ENCODE measurements at regions not wholly inside any gene's neighbourhood (a gene's known extent, or its start where the extent isn't known, plus 50 kb on each side); places are given as distances from the start of the nearest gene placed in this dataset.

GRCh38 chr10:123325663-123326190 is 171.5 kb downstream of the BUB3 start:
- TF ChIP-seq EZH2phosphoT487 (IDR thresholded peaks at IDR 0.05; ENCODE audit: insufficient read depth, low read depth) (no peak), EZH2 (IDR thresholded peaks at IDR 0.05; ENCODE audit: insufficient read depth, poor library complexity, severe bottlenecking) (no peak)
- in situ Hi-C loops (cut with MboI), result no loop called here
- H3K4me3 ChIP-seq, result no peak overlapping the region
- DNase-seq, result no peak
- H3K9me3 ChIP-seq (ENCODE audit: low read depth), result no peaks in the 10 kb centered on the region
- no peak overlapping the region for H3K27ac ChIP-seq
- H3K4me2 ChIP-seq (ENCODE audit: unreplicated experiment), result no peak overlapping the region
- WGBS, 2 experiments (ENCODE audit: low coverage in 1 of 2, low lambda C conversion rate in 2 of 2, missing lambda C conversion rate in 2 of 2), result 23 to 32% methylated on average over 2 of the region's 2 CpGs
- H3K27me3 ChIP-seq (replicated peaks; ENCODE audit: insufficient read depth), result no peaks in the 10 kb centered on the region
- H3K9ac ChIP-seq, result no peak overlapping the region
- no peaks in the 10 kb centered on the region for H4K20me1 ChIP-seq (ENCODE audit: insufficient read depth)
- H3K79me2 ChIP-seq (ENCODE audit: insufficient read depth), result no peaks in the 10 kb centered on the region
- no peaks in the 10 kb centered on the region for H3K4me1 ChIP-seq (ENCODE audit: insufficient read depth)
- no peaks in the 10 kb centered on the region for H3K36me3 ChIP-seq (ENCODE audit: low read depth)
- H2AFZ ChIP-seq, result no peak overlapping the region
- no peaks in the 10 kb centered on the region for H3K9me2 ChIP-seq (ENCODE audit: insufficient read depth)
- H3F3A ChIP-seq (ENCODE audit: insufficient read depth), result no peaks in the 10 kb centered on the region

- H3K4me2 ChIP-seq (ENCODE audit: unreplicated experiment), result no peak overlapping the region
- no peak overlapping the region for H3K27ac ChIP-seq
- TF ChIP-seq EZH2 (IDR thresholded peaks at IDR 0.05; ENCODE audit: insufficient read depth, poor library complexity, severe bottlenecking), result no peak
- TF ChIP-seq EZH2phosphoT487 (IDR thresholded peaks at IDR 0.05; ENCODE audit: insufficient read depth, low read depth), result no peak
- WGBS, 2 experiments (ENCODE audit: low coverage in 1 of 2, low lambda C conversion rate in 2 of 2, missing lambda C conversion rate in 2 of 2), result 38 to 44% methylated on average over 1 of the region's 1 CpG
- in situ Hi-C loops (cut with MboI), result no loop called here
- H3K36me3 ChIP-seq (ENCODE audit: low read depth), result no peaks in the 10 kb centered on the region
- H3K27me3 ChIP-seq (replicated peaks; ENCODE audit: insufficient read depth), result no peaks in the 10 kb centered on the region
- H3F3A ChIP-seq (ENCODE audit: insufficient read depth), result no peaks in the 10 kb centered on the region; the same call in 1 of the 2 replicates
- H3K4me1 ChIP-seq (ENCODE audit: insufficient read depth), result no peaks in the 10 kb centered on the region
- no peak overlapping the region for H3K4me3 ChIP-seq
- DNase-seq, result no peak
- no peaks in the 10 kb centered on the region for H3K9me3 ChIP-seq (ENCODE audit: low read depth)
- no peaks in the 10 kb centered on the region for H3K9me2 ChIP-seq (ENCODE audit: insufficient read depth)
- no peak overlapping the region for H2AFZ ChIP-seq
- H4K20me1 ChIP-seq (ENCODE audit: insufficient read depth), result no peaks in the 10 kb centered on the region
- no peaks in the 10 kb centered on the region for H3K79me2 ChIP-seq (ENCODE audit: insufficient read depth)
- H3K9ac ChIP-seq, result no peak overlapping the region
Observed at GRCh38 chr10:123326674-123327073, 172.5 kb downstream of the BUB3 start.

GRCh38 chr10:123327450-123327849 is 173.2 kb downstream of the BUB3 start:
- Histone ChIP-seq H3K79me2 (ENCODE audit: insufficient read depth) (no peaks in the 10 kb centered on the region), H2AFZ (no peak overlapping the region), H3K27me3 (replicated peaks; ENCODE audit: insufficient read depth) (no peaks in the 10 kb centered on the region), H3K27ac (no peak overlapping the region), H3K9ac (no peak overlapping the region), H3K4me2 (ENCODE audit: unreplicated experiment) (no peak overlapping the region), H4K20me1 (ENCODE audit: insufficient read depth) (no peaks in the 10 kb centered on the region), H3K9me3 (ENCODE audit: low read depth) (no peaks in the 10 kb centered on the region), H3K4me1 (ENCODE audit: insufficient read depth) (no peaks in the 10 kb centered on the region), H3K36me3 (ENCODE audit: low read depth) (no peaks in the 10 kb centered on the region), H3K9me2 (ENCODE audit: insufficient read depth) (no peaks in the 10 kb centered on the region), H3F3A (ENCODE audit: insufficient read depth) (no peaks in the 10 kb centered on the region; the same call in 1 of the 2 replicates), H3K4me3 (no peak overlapping the region)
- no peak for TF ChIP-seq EZH2phosphoT487 (IDR thresholded peaks at IDR 0.05; ENCODE audit: insufficient read depth, low read depth)
- in situ Hi-C loops (cut with MboI), result no loop called here
- DNase-seq, result no peak
- 19 to 43% methylated on average over 1 of the region's 1 CpG for WGBS, 2 experiments (ENCODE audit: low coverage in 1 of 2, low lambda C conversion rate in 2 of 2, missing lambda C conversion rate in 2 of 2)

- in situ Hi-C loops (cut with MboI), result no loop called here
- H3K27ac ChIP-seq, result no peak overlapping the region
- no peaks in the 10 kb centered on the region for H3K27me3 ChIP-seq (replicated peaks; ENCODE audit: insufficient read depth)
- DNase-seq, result no peak
- no peaks in the 10 kb centered on the region; the same call in 1 of the 2 replicates for H3F3A ChIP-seq (ENCODE audit: insufficient read depth)
- no peak overlapping the region for H3K9ac ChIP-seq
- no peaks in the 10 kb centered on the region for H3K9me3 ChIP-seq (ENCODE audit: low read depth)
- no peak overlapping the region for H2AFZ ChIP-seq
- H4K20me1 ChIP-seq (ENCODE audit: insufficient read depth), result no peaks in the 10 kb centered on the region
- H3K4me1 ChIP-seq (ENCODE audit: insufficient read depth), result no peaks in the 10 kb centered on the region
- TF ChIP-seq EZH2 (IDR thresholded peaks at IDR 0.05; ENCODE audit: insufficient read depth, poor library complexity, severe bottlenecking) (no peak), EZH2phosphoT487 (IDR thresholded peaks at IDR 0.05; ENCODE audit: insufficient read depth, low read depth) (no peak)
- no peaks in the 10 kb centered on the region for H3K9me2 ChIP-seq (ENCODE audit: insufficient read depth)
- no peaks in the 10 kb centered on the region for H3K36me3 ChIP-seq (ENCODE audit: low read depth)
- H3K79me2 ChIP-seq (ENCODE audit: insufficient read depth), result no peaks in the 10 kb centered on the region
- H3K4me2 ChIP-seq (ENCODE audit: unreplicated experiment), result no peak overlapping the region
- no peak overlapping the region for H3K4me3 ChIP-seq
- 3% methylated on average over 2 of the region's 2 CpGs for WGBS, 2 experiments (ENCODE audit: low coverage in 1 of 2, low lambda C conversion rate in 2 of 2, missing lambda C conversion rate in 2 of 2)
Observed at GRCh38 chr10:123327896-123328295, 173.7 kb downstream of the BUB3 start.

- in situ Hi-C loops (cut with MboI), result no loop called here
- peak; percentile 57 for DNase-seq
- H3K4me1 ChIP-seq (ENCODE audit: insufficient read depth), result no peaks in the 10 kb centered on the region
- 50 to 59% methylated on average over 4 of the region's 4 CpGs for WGBS, 2 experiments (ENCODE audit: low coverage in 1 of 2, low lambda C conversion rate in 2 of 2, missing lambda C conversion rate in 2 of 2)
- no peaks in the 10 kb centered on the region for H3K36me3 ChIP-seq (ENCODE audit: low read depth)
- no peak overlapping the region for H3K4me2 ChIP-seq (ENCODE audit: unreplicated experiment)
- no peaks in the 10 kb centered on the region for H3K27me3 ChIP-seq (replicated peaks; ENCODE audit: insufficient read depth)
- no peaks in the 10 kb centered on the region for H3K79me2 ChIP-seq (ENCODE audit: insufficient read depth)
- H3K4me3 ChIP-seq, result no peak overlapping the region
- H3K9me3 ChIP-seq (ENCODE audit: low read depth), result no peaks in the 10 kb centered on the region
- no peak overlapping the region for H2AFZ ChIP-seq
- no peak overlapping the region for H3K27ac ChIP-seq
- no peaks in the 10 kb centered on the region for H3K9me2 ChIP-seq (ENCODE audit: insufficient read depth)
- H4K20me1 ChIP-seq (ENCODE audit: insufficient read depth), result no peaks in the 10 kb centered on the region
- no peak for TF ChIP-seq EZH2 (IDR thresholded peaks at IDR 0.05; ENCODE audit: insufficient read depth, poor library complexity, severe bottlenecking)
- no peak overlapping the region for H3K9ac ChIP-seq
- no peaks in the 10 kb centered on the region; the same call in 1 of the 2 replicates for H3F3A ChIP-seq (ENCODE audit: insufficient read depth)
Observed at GRCh38 chr10:123331438-123331837, 177.2 kb downstream of the BUB3 start.

Measured in GM23248 (cell line).